ENCODE measurements at regions not wholly inside any gene's neighbourhood (a gene's known extent, or its start where the extent isn't known, plus 50 kb on each side); places are given as distances from the start of the nearest gene placed in this dataset.

DNA sequence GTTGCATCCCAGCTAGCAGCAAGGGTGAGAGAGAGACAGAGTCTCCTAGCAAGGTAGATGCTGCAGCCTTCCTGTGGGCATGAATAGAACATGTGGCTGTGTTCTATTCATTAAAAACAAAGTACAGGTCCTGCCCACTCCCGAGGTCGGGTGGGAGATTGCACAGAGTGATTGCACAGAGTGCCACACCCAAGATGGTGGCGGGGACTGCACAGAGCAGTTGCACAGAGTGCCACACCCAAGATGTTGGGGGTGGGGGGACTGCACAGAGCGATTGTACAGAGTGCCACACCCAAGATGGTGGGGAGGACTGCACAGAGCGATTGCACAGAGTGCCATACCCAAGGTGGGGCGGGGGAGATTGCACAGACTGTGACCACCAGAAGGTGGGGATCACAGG is 410.8 kb upstream of the EEF2KMT start:
- TF ChIP-seq, protein P1, sequence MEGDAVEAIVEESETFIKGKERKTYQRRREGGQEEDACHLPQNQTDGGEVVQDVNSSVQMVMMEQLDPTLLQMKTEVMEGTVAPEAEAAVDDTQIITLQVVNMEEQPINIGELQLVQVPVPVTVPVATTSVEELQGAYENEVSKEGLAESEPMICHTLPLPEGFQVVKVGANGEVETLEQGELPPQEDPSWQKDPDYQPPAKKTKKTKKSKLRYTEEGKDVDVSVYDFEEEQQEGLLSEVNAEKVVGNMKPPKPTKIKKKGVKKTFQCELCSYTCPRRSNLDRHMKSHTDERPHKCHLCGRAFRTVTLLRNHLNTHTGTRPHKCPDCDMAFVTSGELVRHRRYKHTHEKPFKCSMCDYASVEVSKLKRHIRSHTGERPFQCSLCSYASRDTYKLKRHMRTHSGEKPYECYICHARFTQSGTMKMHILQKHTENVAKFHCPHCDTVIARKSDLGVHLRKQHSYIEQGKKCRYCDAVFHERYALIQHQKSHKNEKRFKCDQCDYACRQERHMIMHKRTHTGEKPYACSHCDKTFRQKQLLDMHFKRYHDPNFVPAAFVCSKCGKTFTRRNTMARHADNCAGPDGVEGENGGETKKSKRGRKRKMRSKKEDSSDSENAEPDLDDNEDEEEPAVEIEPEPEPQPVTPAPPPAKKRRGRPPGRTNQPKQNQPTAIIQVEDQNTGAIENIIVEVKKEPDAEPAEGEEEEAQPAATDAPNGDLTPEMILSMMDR (IDR thresholded peaks at IDR 0.05; ENCODE audit: insufficient read depth, low read length, missing control alignments) = no peak
- ChIA-PET POLR2A (no interaction called here), CTCF (no interaction called here)
- DNase-seq (ENCODE audit: low read depth, low spot score) = no peak
- H3K4me3 ChIP-seq (ENCODE audit: low read depth, low read length) = no peak overlapping the region

DNA sequence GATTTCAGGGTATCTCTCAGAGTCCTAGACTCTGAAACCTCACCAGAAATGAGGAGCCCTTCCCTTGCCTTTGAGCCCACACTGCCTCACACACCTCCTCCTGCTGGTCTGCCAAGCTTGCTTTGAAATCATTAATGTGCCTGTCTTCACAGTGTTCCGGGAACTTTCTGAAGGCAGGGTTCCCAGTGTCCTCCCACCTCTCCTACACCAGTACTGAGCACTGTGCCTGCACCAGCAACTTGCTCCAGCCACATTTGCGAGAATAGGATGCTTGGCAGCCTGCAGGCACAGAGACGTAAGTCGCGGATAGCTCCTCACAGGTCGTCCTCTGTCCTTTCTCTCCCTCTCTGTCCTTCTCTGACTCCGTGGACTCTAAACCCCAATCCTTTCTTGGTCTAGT is 408.4 kb upstream of the EEF2KMT start:
- DNase-seq (ENCODE audit: low read depth, low spot score) = no peak
- H3K4me3 ChIP-seq (ENCODE audit: low read depth, low read length) = no peak overlapping the region
- ChIA-PET CTCF (no interaction called here), POLR2A (no interaction called here)
- TF ChIP-seq, protein P1 (IDR thresholded peaks at IDR 0.05; ENCODE audit: insufficient read depth, low read length, missing control alignments) = no peak

DNA sequence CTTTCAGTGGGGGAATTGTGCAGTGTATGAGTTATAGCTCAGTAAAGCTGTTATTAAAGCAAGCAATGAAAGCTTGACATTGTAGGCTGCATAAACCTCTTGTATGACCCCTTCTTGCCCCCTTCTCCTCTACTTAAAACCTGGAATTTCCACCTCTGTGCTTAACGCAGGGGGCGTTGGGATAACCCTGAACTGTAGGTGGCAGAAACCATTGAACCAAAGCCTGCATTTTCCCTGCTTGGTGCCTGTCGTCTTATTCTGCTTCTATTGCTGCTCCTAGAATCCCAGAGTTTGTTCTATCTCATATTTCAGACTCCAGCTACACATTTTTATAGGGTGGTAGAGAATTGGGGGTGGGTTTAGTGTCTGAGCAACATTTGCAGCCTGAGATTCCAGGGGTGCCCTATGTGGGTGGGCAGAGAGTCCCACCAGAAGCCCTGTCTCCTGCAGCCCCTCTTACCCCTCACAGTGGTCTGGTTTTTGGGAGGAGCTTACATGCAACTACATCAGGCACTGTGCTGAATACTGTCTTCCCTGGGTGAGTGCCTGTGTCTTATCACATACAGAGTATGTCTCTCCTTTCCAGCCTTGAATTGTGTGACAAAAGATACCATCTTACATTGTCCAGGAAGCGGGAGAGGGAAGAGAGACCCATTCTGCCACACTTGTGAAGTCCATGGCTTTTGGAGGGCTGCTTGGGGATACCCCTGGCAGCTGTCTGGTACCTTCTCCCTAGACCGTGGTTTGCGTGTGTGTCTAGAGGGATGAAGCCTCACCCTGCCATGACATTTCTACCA is 407.7 kb upstream of the EEF2KMT start:
- no peak overlapping the region for H3K4me3 ChIP-seq (ENCODE audit: low read depth, low read length)
- POLR2A ChIA-PET = no interaction called here
- TF ChIP-seq, protein P1 (IDR thresholded peaks at IDR 0.05; ENCODE audit: insufficient read depth, low read length, missing control alignments) = no peak
- CTCF ChIA-PET = no interaction called here
- no peak for DNase-seq (ENCODE audit: low read depth, low spot score)

DNA sequence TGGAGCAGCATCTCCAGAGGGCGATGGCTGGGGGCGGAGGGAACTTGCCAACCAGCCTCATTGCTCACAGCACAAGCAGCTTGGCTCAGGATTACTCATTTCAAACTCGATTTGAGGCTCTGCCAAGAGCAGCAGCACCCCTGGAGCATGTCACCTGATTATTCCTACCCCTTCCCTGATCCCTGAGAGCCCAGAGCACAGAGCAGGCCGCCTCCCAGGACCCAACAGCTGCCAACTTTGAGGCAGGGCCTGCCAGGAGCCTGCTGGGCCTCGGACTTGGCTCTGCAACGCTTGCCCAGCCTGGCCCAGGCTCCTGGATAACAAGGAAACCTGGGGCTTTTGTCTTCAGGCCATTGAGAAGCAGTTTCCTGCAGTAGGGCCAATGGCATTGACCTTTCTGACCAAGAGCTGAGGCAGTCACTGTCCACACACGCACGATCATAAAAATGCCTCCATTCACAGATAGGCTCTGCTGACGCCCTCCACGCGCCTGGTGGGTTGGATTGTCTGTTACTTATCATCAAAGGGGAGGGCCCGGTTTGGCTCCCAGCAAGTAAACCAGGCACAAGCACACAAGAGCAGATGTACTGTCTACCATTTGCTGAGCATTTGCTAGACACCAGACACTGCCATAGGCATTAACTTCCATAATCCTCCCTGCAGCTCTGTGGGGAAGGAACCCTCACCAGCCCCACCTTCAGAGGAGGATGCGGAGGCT is 406.6 kb upstream of the EEF2KMT start:
- TF ChIP-seq, protein P1 (IDR thresholded peaks at IDR 0.05; ENCODE audit: insufficient read depth, low read length, missing control alignments) = no peak
- ChIA-PET CTCF (no interaction called here), POLR2A (no interaction called here)
- H3K4me3 ChIP-seq (ENCODE audit: low read depth, low read length) = no peak overlapping the region
- DNase-seq (ENCODE audit: low read depth, low spot score) = no peak

DNA sequence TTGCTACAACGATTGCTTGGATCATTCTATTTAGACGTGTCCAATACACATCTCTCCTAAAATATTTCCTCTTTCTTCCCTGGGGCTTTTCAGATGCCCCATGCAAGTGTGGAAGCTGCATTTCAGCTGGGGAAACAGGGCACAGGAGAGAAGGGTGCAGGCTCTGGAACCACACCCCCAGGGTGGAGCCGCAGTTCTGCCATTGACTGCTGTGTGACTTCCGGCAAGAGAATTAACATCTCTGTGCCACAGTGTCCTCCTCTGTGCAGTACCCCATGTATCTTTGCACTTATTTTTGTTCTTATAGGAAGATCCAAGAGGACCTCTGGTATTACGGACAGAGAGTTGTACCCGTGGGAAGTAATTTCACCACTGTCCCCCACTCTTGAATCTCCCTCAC is 405.3 kb upstream of the EEF2KMT start:
- TF ChIP-seq, protein P1 (IDR thresholded peaks at IDR 0.05; ENCODE audit: insufficient read depth, low read length, missing control alignments) = no peak
- ChIA-PET POLR2A (no interaction called here), CTCF (no interaction called here)
- H3K4me3 ChIP-seq (ENCODE audit: low read depth, low read length) = no peak overlapping the region
- no peak for DNase-seq (ENCODE audit: low read depth, low spot score)

DNA sequence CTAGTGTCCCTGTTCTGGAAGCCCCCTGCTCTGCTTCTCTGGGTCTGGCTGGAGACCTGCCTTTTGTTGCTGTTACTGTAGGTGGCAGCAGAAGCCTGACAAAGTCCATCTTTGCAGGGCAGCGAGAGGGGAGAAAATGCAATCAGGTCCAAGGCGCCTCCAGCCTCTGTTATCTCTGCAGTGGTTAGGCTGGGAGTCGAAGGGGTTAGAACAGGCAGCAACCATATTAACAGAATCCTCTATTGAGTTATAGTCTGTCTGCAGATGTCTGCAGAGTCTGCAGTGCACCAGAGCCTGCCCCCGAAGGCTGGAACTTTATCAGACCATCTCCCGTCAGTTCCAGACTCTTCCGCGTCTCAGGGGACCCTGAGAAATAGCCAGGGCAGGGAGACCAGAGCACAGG is 404.9 kb upstream of the EEF2KMT start:
- POLR2A ChIA-PET = no interaction called here
- H3K4me3 ChIP-seq (ENCODE audit: low read depth, low read length) = no peak overlapping the region
- CTCF ChIA-PET = no interaction called here
- no peak for DNase-seq (ENCODE audit: low read depth, low spot score)
- TF ChIP-seq, protein P1 (IDR thresholded peaks at IDR 0.05; ENCODE audit: insufficient read depth, low read length, missing control alignments) = no peak

All from AG04449 (cell line).